ENCODE measurements at regions not wholly inside any gene's neighbourhood (a gene's known extent, or its start where the extent isn't known, plus 50 kb on each side); places are given as distances from the start of the nearest gene placed in this dataset.

GRCh38 chr11:92789761-92790160 lies 179.7 kb upstream of the MTNR1B start:
- Histone ChIP-seq H3K27me3 (ENCODE audit: low read length) (peaks cover 30% of the 10 kb centered on the region; the same call in 1 of the 2 replicates), H4K20me1 (ENCODE audit: low read length) (no peaks in the 10 kb centered on the region), H2AFZ (ENCODE audit: low read length) (no peak overlapping the region), H3K9me3 (ENCODE audit: low read length) (no peaks in the 10 kb centered on the region), H3K36me3 (ENCODE audit: low read depth, low read length) (no peaks in the 10 kb centered on the region), H3F3A (ENCODE audit: low read length, unreplicated experiment) (no peaks in the 10 kb centered on the region), H3K27ac (ENCODE audit: low read length) (no peak overlapping the region), H3K9me2 (replicated peaks; ENCODE audit: low read length) (no peaks in the 10 kb centered on the region), H3K4me1 (ENCODE audit: insufficient read depth, low read length) (no peaks in the 10 kb centered on the region), H3K9ac (ENCODE audit: low read length) (no peak overlapping the region), H3K4me3 (ENCODE audit: low read length) (no peak overlapping the region), H3K79me2 (ENCODE audit: low read length) (no peaks in the 10 kb centered on the region), H3K4me2 (ENCODE audit: low read length) (no peak overlapping the region)
- POLR2A ChIA-PET (ENCODE audit: unreplicated experiment) = no interaction called here
- TF ChIP-seq EZH2phosphoT487 (IDR thresholded peaks at IDR 0.05; ENCODE audit: borderline replicate concordance, low read length) (no peak), EZH2 (IDR thresholded peaks at IDR 0.05; ENCODE audit: low read length, unreplicated experiment) (no peak), CTCF (conservative IDR thresholded peaks at IDR 0.05; ENCODE audit: low read depth, low read length) (no peak)
- BruUV-seq (replicated peaks) = no TSS peak
- CTCF ChIA-PET = no interaction called here
- no peak for ATAC-seq
- intact Hi-C loops (cut with micrococcal nuclease) = no loop called here
- DNase-seq = no peak

DNA sequence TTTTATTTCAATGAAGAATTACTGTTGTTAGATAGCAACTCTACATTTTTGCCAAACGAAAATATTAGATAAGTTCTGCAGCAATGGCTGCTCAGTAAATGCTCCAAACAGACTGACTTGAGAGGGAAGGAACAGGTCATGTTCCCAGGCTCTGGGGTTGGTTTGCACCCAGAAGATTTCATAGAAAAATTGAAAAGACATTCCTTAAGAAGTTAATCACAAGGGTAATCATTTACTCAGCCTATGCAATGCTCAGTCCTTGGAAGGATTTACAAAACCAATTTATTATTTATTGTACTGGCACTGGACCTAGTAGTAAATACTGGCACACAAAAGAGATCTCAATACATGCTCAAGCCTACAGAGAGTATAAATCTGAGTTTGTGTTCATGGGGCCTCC lies 179.1 kb upstream of the MTNR1B start:
- Histone ChIP-seq H3K9me2 (replicated peaks; ENCODE audit: low read length) (no peaks in the 10 kb centered on the region), H3K27me3 (ENCODE audit: low read length) (peaks cover 27% of the 10 kb centered on the region; the same call in 1 of the 2 replicates), H2AFZ (ENCODE audit: low read length) (no peak overlapping the region), H3K79me2 (ENCODE audit: low read length) (no peaks in the 10 kb centered on the region), H4K20me1 (ENCODE audit: low read length) (no peaks in the 10 kb centered on the region), H3K9ac (ENCODE audit: low read length) (no peak overlapping the region), H3K9me3 (ENCODE audit: low read length) (no peaks in the 10 kb centered on the region), H3K4me3 (ENCODE audit: low read length) (no peak overlapping the region), H3K27ac (ENCODE audit: low read length) (no peak overlapping the region), H3K36me3 (ENCODE audit: low read depth, low read length) (no peaks in the 10 kb centered on the region), H3K4me1 (ENCODE audit: insufficient read depth, low read length) (no peaks in the 10 kb centered on the region), H3F3A (ENCODE audit: low read length, unreplicated experiment) (no peaks in the 10 kb centered on the region), H3K4me2 (ENCODE audit: low read length) (no peak overlapping the region)
- DNase-seq (no peak), ATAC-seq (no peak)
- no peak for TF ChIP-seq EZH2phosphoT487 (IDR thresholded peaks at IDR 0.05; ENCODE audit: borderline replicate concordance, low read length)
- TF ChIP-seq CTCF (conservative IDR thresholded peaks at IDR 0.05; ENCODE audit: low read depth, low read length) = no peak
- no peak for TF ChIP-seq EZH2 (IDR thresholded peaks at IDR 0.05; ENCODE audit: low read length, unreplicated experiment)
- ChIA-PET POLR2A (ENCODE audit: unreplicated experiment) (no interaction called here), CTCF (no interaction called here)
- no TSS peak for BruUV-seq (replicated peaks)
- intact Hi-C loops (cut with micrococcal nuclease) = no loop called here

DNA sequence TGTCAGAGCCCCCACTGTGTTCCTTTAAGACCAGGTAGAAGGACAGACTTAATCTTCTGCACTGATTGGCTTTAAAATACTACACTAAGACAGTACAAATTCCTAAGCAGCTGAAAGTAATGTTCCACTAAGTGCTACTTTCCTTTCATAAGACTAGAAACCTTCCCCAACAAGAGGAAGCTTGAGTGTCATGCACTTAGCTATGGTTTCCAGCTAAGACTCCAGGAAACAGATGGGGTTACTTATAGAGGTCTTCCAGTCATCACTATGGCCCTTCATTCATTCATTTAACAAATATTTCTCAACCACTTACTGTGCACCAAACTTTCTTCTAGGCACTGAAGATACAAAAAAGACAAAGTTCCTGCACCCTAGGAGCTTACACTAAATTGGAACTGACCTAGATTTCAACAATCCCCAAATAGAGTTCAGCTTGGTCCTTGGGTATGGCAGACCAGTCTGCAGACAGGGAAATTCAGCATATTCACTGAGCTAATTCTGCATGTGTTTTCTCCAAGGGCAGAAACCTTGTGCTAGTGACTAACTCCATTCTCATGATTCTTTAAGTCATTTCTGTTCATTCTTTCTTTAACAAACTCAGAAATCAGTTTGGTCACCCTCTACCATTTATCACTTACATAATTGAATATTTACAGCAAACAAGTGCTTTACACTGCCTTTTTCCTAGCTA lies 178.4 kb upstream of the MTNR1B start:
- TF ChIP-seq EZH2phosphoT487 (IDR thresholded peaks at IDR 0.05; ENCODE audit: borderline replicate concordance, low read length) = no peak
- BruUV-seq (replicated peaks) = no TSS peak
- Histone ChIP-seq H3K36me3 (ENCODE audit: low read depth, low read length) (no peaks in the 10 kb centered on the region), H3K27me3 (ENCODE audit: low read length) (peaks cover 22% of the 10 kb centered on the region; the same call in 1 of the 2 replicates), H3K79me2 (ENCODE audit: low read length) (no peaks in the 10 kb centered on the region), H3K4me2 (ENCODE audit: low read length) (no peak overlapping the region), H3F3A (ENCODE audit: low read length, unreplicated experiment) (no peaks in the 10 kb centered on the region), H4K20me1 (ENCODE audit: low read length) (no peaks in the 10 kb centered on the region), H2AFZ (ENCODE audit: low read length) (no peak overlapping the region), H3K4me3 (ENCODE audit: low read length) (no peak overlapping the region), H3K9me2 (replicated peaks; ENCODE audit: low read length) (no peaks in the 10 kb centered on the region), H3K9me3 (ENCODE audit: low read length) (no peaks in the 10 kb centered on the region), H3K27ac (ENCODE audit: low read length) (no peak overlapping the region), H3K4me1 (ENCODE audit: insufficient read depth, low read length) (no peaks in the 10 kb centered on the region), H3K9ac (ENCODE audit: low read length) (no peak overlapping the region)
- ChIA-PET CTCF (no interaction called here), POLR2A (ENCODE audit: unreplicated experiment) (no interaction called here)
- no peak for DNase-seq
- no peak for ATAC-seq
- intact Hi-C loops (cut with micrococcal nuclease) = no loop called here
